ENCODE measurements at regions not wholly inside any gene's neighbourhood (a gene's known extent, or its start where the extent isn't known, plus 50 kb on each side); places are given as distances from the start of the nearest gene placed in this dataset.

DNA sequence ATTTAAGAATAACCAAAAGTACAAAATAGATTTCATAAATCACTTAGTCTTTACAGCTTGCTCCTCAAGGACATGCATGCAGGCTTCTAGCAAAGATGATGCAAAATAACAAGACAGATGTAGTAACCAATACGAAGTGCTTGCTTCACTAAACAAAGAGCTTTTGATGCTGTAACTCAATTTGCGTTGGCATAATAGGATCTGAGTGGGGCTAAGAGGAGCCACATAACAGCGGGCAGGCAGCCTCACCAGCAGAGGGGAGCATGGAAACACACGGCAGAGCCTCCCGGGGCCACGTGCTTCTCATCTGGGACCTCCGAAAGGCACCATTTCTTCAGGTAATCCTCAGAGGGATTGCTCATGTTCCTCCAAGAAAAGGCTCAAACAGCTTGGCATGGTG lies 139.7 kb downstream of the C5orf15 start:
- no peak for DNase-seq

DNA sequence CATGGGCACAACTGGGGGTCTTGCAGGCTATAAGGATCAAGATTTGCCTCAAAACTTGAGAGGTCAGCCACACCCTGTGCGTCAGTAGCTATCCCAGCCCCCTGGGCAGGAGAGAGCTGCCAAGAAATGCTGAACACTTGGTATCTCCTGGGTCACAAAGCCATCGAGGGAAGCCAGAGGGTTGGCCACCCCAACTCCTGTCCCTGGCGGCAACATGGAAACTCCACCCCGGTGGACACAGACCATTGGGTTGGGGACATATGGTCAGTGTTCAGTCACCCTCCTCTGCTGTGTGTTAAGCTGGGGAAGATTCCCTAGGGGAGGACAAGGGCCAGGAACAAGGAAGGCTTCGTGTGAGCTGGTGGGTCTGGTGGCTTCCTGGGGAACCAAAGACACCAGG lies 140.6 kb downstream of the C5orf15 start:
- DNase-seq: no peak

DNA sequence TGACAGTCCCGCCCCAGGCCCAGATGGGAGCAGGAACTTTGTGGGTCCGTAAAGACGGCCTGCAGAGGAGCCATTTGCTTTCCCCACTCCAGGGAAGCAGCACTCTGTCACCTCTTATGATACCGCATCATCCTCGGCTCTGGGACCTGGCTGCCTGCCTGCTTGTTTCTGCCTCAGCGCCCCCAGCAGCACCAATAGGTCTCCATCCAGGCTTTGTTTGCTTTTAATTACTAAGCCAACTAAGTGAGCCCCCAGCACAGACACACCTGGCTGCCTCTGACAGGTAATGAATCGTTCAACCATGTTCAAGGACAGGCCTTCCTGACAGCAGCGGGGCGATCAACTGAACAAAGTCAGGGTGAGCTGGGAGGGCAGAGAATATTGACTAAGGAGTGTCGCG lies 141.4 kb downstream of the C5orf15 start:
- peak; percentile 45 for DNase-seq

DNA sequence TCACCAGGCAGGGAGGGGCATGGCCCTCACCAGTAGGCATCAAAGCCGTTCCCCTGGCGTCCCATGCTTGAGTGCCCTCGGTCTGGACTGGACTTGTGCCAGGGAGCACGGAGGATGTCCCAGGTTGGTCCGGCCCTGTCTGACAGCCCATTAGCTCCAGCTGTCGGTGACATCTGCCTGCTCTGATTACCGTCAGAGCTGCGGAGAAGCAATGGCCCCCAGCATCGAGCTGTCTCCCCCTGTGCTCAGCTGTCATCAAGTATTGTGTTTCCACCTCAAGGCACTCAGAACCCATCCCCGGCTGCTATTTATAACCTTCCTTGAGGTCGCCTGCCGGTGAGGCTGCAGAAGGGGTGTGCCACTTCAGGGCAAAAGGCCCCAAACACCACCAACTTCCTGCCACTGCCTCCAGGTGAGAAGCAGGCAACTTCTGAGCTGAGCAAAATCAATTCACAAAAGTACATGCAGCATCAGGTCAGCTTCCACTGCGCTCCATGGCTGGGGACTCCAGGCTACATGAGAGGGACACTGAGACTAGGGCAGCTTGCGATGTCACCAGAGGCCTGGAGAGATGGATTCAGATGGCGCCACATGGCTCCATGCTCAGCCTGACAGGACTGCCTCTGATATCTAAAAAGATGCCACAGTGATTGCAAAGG lies 142.7 kb downstream of the C5orf15 start:
- DNase-seq: peak; percentile 47

DNA sequence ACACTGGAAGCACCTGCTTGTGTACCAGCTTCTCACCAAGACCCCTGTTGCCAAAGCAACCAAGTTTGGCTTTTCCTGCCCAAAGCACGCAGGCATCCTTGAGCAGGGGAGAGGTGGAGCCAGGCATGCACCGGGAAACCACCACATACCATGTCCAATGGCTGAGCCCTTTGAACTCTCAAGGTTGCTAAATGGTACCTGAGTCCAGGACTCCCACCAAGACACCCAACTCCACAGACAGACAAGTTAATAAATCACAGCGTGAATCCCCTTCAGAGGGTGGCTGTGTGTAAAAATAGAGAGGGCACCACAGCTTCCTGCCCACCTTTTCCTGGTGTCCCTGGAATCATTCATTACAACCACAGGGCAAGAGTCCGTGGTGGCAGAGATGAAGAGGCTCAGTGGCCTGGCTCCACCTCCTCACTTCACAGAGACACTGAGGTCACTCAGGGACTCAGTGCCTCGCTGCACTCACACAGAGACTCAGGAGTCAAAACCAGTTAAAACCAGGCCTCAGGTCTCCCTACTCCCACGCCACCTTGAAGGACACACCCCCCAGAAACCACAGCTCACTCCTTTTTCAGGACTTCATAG lies 143.7 kb downstream of the C5orf15 start:
- DNase-seq: no peak

DNA sequence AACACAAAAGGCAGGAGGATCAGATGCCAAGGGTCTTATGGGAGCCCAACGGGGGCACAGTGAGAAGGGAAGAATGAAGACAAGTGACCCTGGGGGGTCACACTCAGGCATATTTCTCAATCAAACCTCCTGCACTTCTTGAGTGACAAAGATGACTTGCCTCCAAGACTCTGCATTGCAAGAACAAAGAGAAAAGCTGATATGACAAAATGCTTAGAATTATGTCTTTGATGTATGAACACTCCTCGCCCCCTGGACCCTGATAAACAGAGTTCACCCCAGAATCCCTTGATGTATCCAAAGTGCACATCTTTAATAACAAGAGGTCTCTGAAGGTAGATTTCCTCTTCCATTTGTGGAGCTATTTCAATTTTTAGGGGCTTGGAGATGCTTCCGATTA lies 146.5 kb downstream of the C5orf15 start:
- no peak for DNase-seq

DNA sequence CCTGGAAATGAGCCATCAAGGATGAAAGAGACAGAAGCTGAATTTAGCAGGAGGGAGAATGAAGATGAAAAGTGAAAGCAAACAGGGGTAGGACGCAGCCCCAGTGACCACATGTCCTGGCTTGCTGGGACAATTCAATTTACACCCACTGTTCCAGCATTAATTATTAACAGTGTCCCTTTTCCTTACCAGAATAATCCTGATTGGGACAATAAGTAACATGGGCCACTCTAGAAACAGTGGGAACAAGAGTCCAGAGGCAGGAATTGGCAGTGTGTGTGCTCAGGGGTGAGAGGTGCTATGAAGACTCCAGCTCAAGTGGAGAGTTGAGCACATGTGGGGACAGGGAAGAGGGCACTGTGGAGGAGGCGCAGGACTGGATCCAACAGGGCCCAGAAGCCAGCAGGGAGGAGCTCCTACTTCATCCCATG lies 147.1 kb downstream of the C5orf15 start:
- DNase-seq: no peak

DNA sequence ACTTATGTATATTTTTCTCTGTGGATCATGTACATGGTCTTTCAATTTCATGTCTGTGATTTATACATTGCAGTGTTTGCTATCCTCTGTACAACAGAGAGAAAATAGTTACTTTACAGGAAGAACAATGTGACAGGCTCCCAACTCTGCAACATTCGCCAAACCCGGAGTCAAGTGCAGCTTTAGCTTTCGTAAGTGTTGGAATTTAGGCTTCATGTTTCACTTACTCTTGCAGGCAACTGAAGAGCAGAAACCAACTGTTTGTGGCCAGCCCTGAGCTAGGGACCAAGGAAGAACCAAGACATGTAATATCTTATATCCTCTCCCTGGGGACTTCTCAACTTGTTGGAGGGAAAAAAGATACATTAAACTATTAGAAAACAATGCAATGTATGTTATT lies 147.9 kb downstream of the C5orf15 start:
- DNase-seq: no peak

DNA sequence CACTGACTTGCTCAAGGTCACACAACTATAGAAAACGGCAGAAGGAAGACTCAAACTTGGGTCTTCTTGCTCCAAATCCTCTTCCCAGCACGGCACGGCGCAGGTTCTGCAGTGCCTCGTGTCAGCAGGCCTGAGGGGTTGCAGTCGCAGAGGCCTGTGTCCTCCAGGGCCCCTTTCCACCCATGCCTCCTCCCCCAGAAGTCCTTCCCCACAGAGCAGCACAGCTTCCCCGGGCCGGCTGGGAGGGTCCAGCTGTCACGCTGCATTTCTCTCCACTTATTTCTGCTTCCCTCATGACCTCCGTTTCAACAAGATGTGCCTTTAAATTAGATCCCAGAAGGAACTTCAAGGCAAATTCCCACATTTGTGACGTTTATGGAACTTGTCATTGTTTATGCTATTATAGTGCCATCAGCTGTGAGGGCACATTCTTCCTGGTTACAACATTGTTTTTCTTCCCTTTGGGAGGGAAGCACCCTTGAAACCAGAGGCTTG lies 148.4 kb downstream of the C5orf15 start:
- DNase-seq: peak; percentile 44

DNA sequence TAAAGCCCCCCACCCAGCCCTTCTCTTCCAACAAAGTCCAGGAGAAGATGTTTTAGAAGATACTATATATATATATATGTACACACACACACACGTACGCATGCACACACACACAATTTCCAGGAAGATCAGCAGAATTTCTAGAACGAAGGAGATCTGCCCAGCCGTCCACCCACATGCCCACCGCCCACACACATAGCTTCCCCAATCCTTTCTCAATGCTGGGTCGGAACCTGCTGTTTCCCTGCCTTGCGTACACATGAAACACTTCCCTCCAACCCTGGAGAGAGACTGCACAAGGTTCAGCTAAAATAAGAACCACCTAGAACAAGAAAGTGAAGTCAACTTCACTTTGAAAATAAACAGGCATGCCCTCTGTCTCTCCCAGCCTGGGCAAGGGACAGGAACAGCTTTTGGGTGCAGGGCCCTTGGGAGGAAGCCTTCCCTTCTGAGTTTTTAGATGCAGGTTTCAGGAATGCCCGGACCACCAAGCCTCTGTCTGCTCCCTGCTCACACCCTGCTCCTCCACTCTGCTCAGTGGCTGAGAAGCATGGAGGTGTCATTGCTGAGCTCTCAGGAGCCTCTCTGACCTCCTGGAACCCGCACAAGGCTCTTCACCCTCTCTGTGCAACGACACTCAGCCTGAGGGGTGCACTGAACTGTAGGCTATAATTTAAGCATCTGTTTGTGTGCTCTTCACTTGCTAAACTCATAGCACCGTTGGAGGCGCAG lies 149.4 kb downstream of the C5orf15 start:
- DNase-seq: no peak

DNA sequence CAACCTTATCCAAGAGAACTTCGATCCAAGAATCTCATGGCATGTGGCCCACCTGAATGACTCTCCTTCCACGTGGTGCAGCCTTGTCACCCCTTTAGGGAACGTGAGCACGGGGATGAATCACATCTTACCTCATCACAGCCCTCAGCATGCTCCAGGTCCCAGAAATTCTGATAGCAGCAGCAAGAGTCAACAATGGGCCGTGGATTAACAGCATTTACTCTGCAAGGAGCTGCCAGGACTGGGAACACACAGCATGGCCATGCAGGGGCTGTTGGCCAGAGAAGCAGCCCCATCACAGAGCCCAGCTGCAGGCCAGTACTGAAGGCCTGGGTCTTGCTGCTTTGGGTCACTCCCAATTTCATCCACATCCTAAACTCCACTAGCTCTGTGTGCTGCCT lies 150.4 kb downstream of the C5orf15 start:
- no peak for DNase-seq

DNA sequence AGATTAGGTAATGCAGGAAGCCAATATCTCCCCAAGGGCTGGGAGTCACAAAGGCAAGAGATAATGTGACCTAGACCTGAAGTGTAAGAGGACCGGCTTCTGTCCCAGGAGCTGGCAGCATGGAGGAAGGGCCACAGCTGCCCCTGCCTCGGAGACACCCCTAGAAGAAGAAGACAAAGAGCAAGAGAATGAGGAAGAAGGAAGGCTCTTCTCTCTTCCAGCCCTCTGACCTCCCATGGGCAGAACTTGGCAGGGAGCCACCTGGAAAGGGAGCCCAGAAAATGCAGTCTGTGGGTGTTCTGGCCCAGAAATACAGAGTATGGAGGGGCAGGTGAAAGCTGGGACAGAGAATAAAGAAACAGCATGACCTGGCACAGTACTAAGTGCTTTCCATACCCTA lies 151.0 kb downstream of the C5orf15 start:
- DNase-seq: no peak

DNA sequence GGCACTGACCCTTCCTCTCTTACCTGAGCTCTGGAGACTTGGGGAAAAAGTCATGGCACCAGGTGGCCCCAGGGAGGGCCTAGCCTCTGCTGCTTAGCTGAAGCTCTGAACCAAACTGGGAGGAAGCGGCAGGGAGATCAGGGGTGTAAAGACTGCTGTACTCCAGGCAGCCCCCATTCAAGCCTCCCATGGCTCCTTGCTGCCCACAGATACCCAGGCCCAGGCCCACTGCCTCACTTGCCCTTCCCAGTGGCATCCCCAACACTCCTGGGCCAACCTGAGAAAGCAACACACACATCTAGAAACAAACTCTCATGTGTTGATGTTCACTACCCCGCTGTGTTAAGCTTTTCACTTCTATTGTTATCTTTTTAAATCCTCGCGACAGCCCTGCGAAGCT lies 151.6 kb downstream of the C5orf15 start:
- no peak for DNase-seq

DNA sequence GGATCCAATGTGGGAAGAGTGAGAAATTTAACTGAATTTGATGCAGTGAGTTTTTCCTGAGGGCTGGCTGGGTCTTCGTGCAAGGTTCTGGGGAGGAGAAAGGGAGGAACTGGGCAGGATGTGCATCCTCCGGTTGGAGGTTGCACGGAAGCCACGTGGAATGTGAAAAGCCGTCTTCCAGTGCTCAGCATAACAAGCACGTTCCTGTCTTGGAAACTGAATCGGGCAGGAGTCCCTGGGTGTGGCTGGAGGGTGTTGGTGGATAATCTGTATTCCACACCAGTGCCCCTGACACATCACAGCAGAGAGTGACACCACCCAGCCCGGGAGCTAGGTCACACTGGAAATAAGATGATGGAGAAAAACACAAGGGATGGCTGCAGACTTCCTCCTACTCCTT lies 154.3 kb downstream of the C5orf15 start:
- DNase-seq: no peak

DNA sequence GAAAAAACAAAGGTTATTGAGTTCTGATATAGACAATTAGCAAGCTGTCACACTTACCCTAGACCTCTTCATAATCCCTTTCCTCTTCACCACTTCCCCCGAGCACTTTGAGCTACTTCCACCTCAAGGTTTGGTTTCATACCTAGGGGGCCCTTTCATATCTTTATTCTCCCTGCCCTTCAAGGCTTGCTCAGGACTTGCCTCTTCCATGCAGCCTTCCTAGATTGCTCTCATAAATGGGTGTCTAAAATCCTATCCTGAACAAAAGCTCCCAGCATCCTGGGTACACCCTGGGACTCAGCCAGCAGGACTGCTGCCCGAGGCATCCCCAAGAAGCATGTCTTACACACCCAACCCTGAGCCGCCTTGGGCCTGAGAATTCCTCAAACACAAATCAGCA lies 157.3 kb downstream of the C5orf15 start:
- no peak for DNase-seq

DNA sequence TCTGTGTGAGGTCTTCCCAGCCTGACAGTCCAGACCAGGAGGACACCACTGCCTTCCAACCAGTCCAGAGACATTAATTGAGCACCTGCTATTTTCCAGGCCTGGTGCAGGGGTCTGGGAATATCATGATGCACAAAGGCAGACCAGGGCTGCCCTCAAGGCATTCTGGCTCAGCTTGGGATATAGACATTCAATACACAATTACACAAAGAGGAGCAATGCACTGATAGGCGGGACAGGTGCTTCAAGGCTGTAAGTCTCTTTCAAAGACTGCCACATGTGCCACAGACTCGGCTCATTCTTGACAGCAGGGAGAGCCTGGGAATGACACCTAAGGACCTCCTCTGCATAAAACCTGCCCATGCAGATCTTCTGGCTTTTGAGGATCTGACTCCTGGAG lies 158.6 kb downstream of the C5orf15 start:
- no peak for DNase-seq

DNA sequence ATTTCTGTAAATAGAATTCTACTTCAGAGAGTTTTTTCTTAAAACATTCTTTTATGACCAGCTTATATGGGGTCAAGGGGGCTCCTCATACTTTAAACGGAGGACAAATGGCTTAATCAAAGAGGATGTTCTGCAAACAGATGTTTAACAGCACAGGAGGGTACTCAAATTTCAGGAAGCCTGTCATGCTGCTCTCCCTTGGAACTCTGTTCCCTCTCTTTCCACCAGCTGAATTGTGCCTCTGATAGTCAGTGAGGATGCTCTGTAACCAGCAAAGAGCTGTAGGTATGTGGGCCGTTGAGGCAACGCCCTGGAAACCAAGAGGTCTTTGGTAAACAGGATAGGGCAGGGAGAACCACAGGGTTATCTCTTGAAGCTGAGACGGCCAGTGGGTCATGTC lies 161.1 kb downstream of the C5orf15 start:
- no peak for DNase-seq

DNA sequence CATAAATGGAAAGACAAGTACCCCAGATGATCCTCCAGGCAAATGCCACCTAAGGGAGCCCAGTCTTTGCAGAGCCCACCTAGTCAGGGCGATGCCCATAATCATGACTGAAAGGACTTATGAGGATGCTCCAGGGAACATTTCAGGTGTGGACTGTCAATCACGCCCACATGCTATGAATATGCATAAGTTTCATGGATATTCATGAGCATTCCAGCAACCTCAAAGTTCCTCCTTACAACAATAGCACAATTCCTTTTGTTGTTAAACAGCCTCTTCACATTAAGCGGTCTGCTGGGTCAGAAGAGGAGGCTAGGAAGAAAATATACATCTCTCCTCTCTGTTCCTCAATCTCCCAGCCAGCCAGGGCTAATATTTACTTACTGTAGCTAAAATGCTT lies 161.6 kb downstream of the C5orf15 start:
- DNase-seq: no peak

DNA sequence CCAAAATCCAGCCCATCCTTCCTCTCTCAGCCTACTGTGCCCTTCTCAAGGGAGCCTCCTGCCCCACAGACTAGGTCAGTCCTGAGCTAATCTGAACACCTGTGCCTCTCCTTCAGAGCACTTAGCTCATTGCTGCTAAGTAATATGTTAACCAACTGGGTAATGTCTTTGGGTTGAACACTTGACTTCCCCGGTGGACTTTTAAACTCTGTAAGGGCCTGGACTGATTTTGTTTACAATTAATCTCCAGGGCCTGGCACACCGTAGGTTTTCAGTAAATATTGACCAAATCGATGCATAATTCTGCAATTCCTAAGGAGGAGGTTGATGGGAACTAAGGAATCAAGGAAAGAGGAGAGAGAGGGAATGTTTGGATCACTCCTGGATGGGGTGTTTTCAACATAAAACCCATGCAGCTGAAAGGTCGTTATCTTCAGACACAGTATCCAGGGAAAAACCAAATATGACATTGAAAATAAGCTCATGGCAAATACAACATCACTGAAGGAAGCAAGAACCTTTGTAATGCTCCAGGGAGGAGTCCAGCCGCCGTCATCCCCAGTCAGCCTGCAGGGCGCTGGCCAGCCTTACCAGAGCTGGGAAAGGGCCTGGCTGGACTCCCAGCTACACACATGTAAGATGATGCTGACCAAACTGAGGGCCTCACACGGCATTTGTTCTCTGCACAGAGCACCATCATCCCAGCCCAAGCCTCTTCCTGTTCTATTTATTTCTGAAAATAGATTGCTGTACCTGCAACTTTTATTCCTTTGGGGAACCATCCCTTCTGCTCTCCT lies 166.3 kb downstream of the C5orf15 start:
- DNase-seq: no peak

DNA sequence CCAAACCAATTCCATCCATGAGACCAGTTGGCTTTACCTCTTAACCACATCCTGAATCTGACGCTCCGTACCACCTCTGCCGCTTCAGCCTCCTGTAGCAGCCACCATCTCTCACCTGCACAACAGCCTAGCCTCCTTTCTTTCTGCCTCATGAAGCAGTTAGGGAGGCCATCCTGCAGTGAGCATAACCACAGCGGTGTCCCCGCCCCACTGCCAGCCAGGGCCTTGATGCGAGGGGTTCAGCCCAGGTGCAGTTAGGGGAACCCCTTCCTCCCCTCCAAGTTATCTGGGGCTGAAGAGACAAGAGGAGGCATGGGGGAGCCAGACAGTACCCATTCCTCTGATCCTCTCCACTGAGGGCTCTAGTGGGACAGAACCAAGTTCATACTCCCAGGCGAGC lies 167.0 kb downstream of the C5orf15 start:
- no peak for DNase-seq

DNA sequence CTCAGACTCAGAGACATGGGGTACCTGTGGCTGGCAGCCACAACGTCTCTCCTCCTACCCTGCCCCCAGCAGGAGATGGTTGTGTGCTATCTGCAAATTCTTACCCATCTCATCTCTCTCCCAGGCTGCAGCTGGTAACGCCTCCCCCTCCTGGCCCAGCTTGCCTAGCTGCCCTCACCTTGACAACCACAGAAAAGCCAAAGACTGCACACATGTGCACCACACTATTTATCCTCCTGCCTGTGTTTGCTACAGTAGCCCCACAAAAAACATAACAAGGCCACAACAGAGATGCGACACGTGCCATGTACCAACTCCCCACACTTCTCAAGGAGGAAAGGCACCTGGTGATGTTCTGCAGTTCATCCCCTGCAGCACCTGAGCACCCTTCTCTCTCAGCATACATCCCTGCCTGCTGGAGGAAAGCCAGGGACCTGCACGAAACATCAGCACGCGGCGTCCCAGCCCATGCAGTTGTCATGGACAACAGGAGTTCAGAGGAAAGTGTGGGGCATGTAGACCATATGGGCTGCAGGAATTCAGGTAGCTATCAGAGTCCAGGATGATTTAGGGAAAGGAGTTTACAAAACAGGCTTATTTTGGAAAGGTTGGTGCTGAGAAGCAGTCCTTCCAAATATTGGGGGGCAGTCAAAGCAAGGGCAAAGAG lies 168.7 kb downstream of the C5orf15 start:
- DNase-seq: no peak

DNA sequence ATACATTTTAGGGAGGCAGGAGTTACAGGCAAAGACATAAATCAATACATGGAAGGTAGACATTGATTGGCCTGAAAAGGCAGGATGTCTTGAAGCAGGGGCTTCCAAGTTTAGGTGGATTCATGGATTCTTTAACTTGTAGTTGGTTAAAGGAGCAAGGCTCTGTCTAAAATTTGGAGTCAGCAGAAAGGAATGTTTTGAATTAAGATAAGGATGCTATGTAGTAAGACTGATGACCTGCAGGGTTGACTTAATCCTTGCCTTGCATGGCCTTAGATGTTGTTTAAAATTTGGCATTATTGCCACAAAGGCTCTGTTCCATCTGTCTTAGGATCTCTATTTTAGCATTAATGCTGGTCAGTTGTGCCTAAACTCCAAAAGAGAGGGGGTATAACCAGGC lies 171.3 kb downstream of the C5orf15 start:
- DNase-seq: no peak

Data from right kidney (tissue), 1 donor.